ENCODE measurements at regions not wholly inside any gene's neighbourhood (a gene's known extent, or its start where the extent isn't known, plus 50 kb on each side); places are given as distances from the start of the nearest gene placed in this dataset.

DNA sequence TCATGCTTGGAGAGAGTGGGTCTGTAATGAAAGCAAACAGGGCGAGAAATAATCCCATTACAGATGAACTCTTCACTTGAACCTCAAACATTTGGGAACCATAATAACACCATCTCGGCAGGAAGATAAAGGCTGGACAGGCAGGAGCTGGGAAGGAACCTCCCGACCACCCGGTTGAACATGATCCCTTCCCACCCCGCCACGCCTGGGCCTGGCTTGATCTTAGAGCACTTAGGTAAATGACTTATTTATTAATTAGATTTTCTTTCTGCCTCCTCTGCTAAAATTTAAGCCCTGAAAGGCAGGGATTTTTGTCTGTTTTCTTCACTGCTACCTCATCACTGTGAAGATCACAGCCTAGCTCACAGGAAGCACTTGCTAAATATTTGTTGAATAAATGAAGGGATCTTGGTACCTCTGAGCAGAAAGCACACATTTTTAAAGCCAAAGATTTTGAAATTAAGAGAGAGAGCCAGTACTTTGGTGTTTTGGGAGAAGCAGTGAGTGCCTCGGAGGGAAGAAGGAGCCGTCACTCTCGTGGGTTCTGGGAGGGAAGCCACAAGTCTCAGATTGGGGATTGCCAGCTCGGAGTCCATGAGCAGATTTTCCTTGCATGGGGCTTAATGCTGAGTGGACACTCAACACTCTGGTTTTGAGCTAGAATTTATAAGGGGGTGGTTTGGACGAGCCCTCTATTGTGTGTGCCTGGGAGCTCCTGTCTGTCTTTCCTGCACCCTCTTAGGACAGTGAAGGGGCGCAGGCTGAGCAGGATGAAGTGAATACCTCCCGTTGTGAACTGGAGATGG lies 133.3 kb downstream of the MACROH2A1 start:
- TF ChIP-seq, protein P1, sequence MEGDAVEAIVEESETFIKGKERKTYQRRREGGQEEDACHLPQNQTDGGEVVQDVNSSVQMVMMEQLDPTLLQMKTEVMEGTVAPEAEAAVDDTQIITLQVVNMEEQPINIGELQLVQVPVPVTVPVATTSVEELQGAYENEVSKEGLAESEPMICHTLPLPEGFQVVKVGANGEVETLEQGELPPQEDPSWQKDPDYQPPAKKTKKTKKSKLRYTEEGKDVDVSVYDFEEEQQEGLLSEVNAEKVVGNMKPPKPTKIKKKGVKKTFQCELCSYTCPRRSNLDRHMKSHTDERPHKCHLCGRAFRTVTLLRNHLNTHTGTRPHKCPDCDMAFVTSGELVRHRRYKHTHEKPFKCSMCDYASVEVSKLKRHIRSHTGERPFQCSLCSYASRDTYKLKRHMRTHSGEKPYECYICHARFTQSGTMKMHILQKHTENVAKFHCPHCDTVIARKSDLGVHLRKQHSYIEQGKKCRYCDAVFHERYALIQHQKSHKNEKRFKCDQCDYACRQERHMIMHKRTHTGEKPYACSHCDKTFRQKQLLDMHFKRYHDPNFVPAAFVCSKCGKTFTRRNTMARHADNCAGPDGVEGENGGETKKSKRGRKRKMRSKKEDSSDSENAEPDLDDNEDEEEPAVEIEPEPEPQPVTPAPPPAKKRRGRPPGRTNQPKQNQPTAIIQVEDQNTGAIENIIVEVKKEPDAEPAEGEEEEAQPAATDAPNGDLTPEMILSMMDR (IDR thresholded peaks at IDR 0.05) = no peak
- TF ChIP-seq POLR2AphosphoS5 (IDR thresholded peaks at IDR 0.05) = no peak

Data from breast epithelium (tissue), 3 donors.